Ovary (tissue), 3 donors: ENCODE measurements at regions not wholly inside any gene's neighbourhood (a gene's known extent, or its start where the extent isn't known, plus 50 kb on each side); places are given as distances from the start of the nearest gene placed in this dataset.

Source experiments
- CTCF ChIP-seq, 3 donors: fragments of 450-650 bp in 2 of 3; fragments of 200-600 bp in 1 of 3; IDR thresholded peaks; one replicate each; pipeline versions ENCODE4 v1.5.1 to v1.8.0; 2016 to 2022; ENCODE audit warnings: antibody characterized with exemption in 3 of 3, mild to moderate bottlenecking in 1 of 3
- EP300 ChIP-seq: sonication (generic); formaldehyde crosslinking; IDR thresholded peaks from one replicate; pipeline ENCODE4 v1.6.1; 2017; ENCODE audit warnings: antibody characterized with exemption
- POLR2A ChIP-seq: fragments of 450-650 bp; IDR thresholded peaks from one replicate; pipeline ENCODE4 v1.6.1; 2017; ENCODE audit warnings: antibody characterized with exemption, mild to moderate bottlenecking, moderate library complexity
- donor health status: DM: no; HTN: no; CAD: no.

- no peak for TF ChIP-seq EP300
- TF ChIP-seq CTCF (IDR thresholded peaks at IDR 0.05): no peak
- TF ChIP-seq POLR2A: no peak
These were observed 64.6 kb upstream of the UST start for GRCh38 chr6:148682252-148682651.
